Trophoblast cell (in vitro differentiated cells and primary cell): ENCODE measurements at regions not wholly inside any gene's neighbourhood (a gene's known extent, or its start where the extent isn't known, plus 50 kb on each side); places are given as distances from the start of the nearest gene placed in this dataset.

Experiments
- DNase-seq, 2 donors: peaks; one replicate each; pipeline ENCODE4 v3.0.0-alpha.2; 2016
- H2AFZ ChIP-seq: 2 replicates; pipeline ENCODE4 v1.6.1; 2013; ENCODE audit warnings: low read length, moderate library complexity, mild to moderate bottlenecking; ENCODE audit not compliant: insufficient read depth, poor library complexity
- H2AK5ac ChIP-seq: 2 replicates; pipeline ENCODE4 v1.6.1; 2013; ENCODE audit warnings: mild to moderate bottlenecking, low read length
- H2BK120ac ChIP-seq: 2 replicates; pipeline ENCODE4 v1.6.1; 2013; ENCODE audit warnings: low read length, mild to moderate bottlenecking, moderate library complexity; ENCODE audit not compliant: insufficient read depth, poor library complexity
- H2BK12ac ChIP-seq: 2 replicates; pipeline ENCODE4 v1.6.1; 2013; ENCODE audit warnings: mild to moderate bottlenecking, low read length, moderate library complexity
- H2BK5ac ChIP-seq: 2 replicates; pipeline ENCODE4 v1.6.1; 2013; ENCODE audit warnings: low read length, low read depth, moderate library complexity, mild to moderate bottlenecking; ENCODE audit not compliant: poor library complexity
- H3K14ac ChIP-seq: 2 replicates; pipeline ENCODE4 v1.6.1; 2013; ENCODE audit warnings: mild to moderate bottlenecking, low read length
- H3K18ac ChIP-seq: 2 replicates; pipeline ENCODE4 v1.6.1; 2013; ENCODE audit warnings: mild to moderate bottlenecking, low read length
- H3K23ac ChIP-seq: 2 replicates; pipeline ENCODE4 v1.6.1; 2013; ENCODE audit warnings: low read length
- H3K27ac ChIP-seq: 2 replicates; pipeline ENCODE4 v1.5.1; 2013; ENCODE audit warnings: low read depth, mild to moderate bottlenecking, inconsistent platforms, low read length, moderate library complexity
- H3K27me3 ChIP-seq: 2 replicates; pipeline ENCODE4 v1.6.1; 2013; ENCODE audit warnings: inconsistent platforms, mild to moderate bottlenecking, low read length, moderate library complexity; ENCODE audit not compliant: insufficient read depth
- H3K36me3 ChIP-seq, 2 experiments: 1 replicate in 1 of 2; 2 replicates in 1 of 2; pipeline ENCODE4 v1.6.1; 2013; ENCODE audit warnings: low read length in 2 of 2, mild to moderate bottlenecking in 2 of 2, moderate library complexity in 1 of 2; ENCODE audit not compliant: insufficient read depth in 2 of 2, control insufficient read depth in 1 of 2
- H3K4ac ChIP-seq: 2 replicates; pipeline ENCODE4 v1.6.1; 2013; ENCODE audit warnings: low read depth, mild to moderate bottlenecking, low read length, moderate library complexity
- H3K4me1 ChIP-seq, 2 experiments: 1 replicate in 1 of 2; 2 replicates in 1 of 2; pipeline ENCODE4 v1.6.1; 2013; ENCODE audit warnings: low read length in 2 of 2, mild to moderate bottlenecking in 2 of 2, moderate library complexity in 1 of 2; ENCODE audit not compliant: insufficient read depth in 2 of 2, control insufficient read depth in 1 of 2
- H3K4me2 ChIP-seq: 2 replicates; pipeline ENCODE4 v1.6.1; 2013; ENCODE audit warnings: inconsistent platforms, mild to moderate bottlenecking, low read length, moderate library complexity
- H3K4me3 ChIP-seq: 2 replicates; pipeline ENCODE4 v1.5.1; 2013; ENCODE audit warnings: mild to moderate bottlenecking, low read depth, low read length, inconsistent platforms
- H3K79me1 ChIP-seq: one replicate; pipeline ENCODE4 v1.6.1; 2013; ENCODE audit warnings: low read length
- H3K79me2 ChIP-seq: 2 replicates; pipeline ENCODE4 v1.6.1; 2013; ENCODE audit warnings: low read length, mild to moderate bottlenecking; ENCODE audit not compliant: control insufficient read depth, insufficient read depth, poor library complexity
- H3K9ac ChIP-seq: 2 replicates; pipeline ENCODE4 v1.6.1; 2013; ENCODE audit warnings: mild to moderate bottlenecking, low read length
- H3K9me3 ChIP-seq: 2 replicates; pipeline ENCODE4 v1.6.1; 2013; ENCODE audit warnings: low read depth, mild to moderate bottlenecking, control low read depth, inconsistent platforms, low read length; ENCODE audit not compliant: insufficient read depth
- H4K12ac ChIP-seq: 2 replicates; pipeline ENCODE4 v1.6.1; 2013; ENCODE audit warnings: low read depth, mild to moderate bottlenecking, low read length, moderate library complexity
- H4K8ac ChIP-seq: 2 replicates; pipeline ENCODE4 v1.6.1; 2013; ENCODE audit warnings: low read depth, mild to moderate bottlenecking, low read length, moderate library complexity
- H4K91ac ChIP-seq: one replicate; pipeline ENCODE4 v1.6.1; 2013; ENCODE audit warnings: low read depth, mild to moderate bottlenecking, low read length, moderate library complexity
- WGBS: extraction: QIAGEN DNeasy Blood & Tissue Kit; methylation state at CpG from one replicate; pipeline ENCODE4 v1.1.7; 2013; ENCODE audit warnings: missing lambda C conversion rate; ENCODE audit not compliant: insufficient read length, insufficient coverage; ENCODE audit errors: extremely low coverage; 5-methylcytosine and 5-hydroxymethylcytosine counted together

- Histone ChIP-seq H3K27me3 (no peaks in the 10 kb centered on the region), H3K27ac (no peak overlapping the region), H3K4me3 (no peak overlapping the region), H2BK120ac (no peak overlapping the region), H3K79me2 (peaks cover 2% of the 10 kb centered on the region), H3K14ac (no peak overlapping the region), H3K4me1 (peaks cover 16 to 23% of the 10 kb centered on the region in 2 experiments), H3K79me1 (peaks cover 2% of the 10 kb centered on the region), H3K4ac (peak overlapping the region; percentile 47), H3K9ac (no peak overlapping the region), H2BK12ac (no peak overlapping the region), H3K18ac (no peak overlapping the region), H2BK5ac (no peak overlapping the region), H3K36me3 (no peaks in the 10 kb centered on the region), H4K8ac (no peak overlapping the region), H4K91ac (no peak overlapping the region), H3K23ac (no peak overlapping the region), H4K12ac (no peak overlapping the region), H2AFZ (no peak overlapping the region), H3K4me2 (no peak overlapping the region), H3K9me3 (no peaks in the 10 kb centered on the region), H2AK5ac (no peak overlapping the region)
- WGBS = no CpG with 5 or more reads among the region's 5 CpGs
- no peak for DNase-seq
Measured at GRCh38 chr13:99041788-99042187, 63.9 kb upstream of the DOCK9 start.

- WGBS = no CpG with 5 or more reads among the region's 4 CpGs
- H3K4me3 ChIP-seq = no peak overlapping the region
- DNase-seq = no peak
Measured at GRCh38 chr13:99042521-99043250, 64.8 kb upstream of the DOCK9 start.

GRCh38 chr13:99043831-99044231 lies 66.0 kb upstream of the DOCK9 start:
- peaks cover 16 to 23% of the 10 kb centered on the region in 2 experiments for H3K4me1 ChIP-seq
- H2BK5ac ChIP-seq = no peak overlapping the region
- H3K4me3 ChIP-seq = no peak overlapping the region
- no peak overlapping the region for H2BK120ac ChIP-seq
- no peak overlapping the region for H2AK5ac ChIP-seq
- H3K79me2 ChIP-seq = peaks cover 2% of the 10 kb centered on the region
- no peak overlapping the region for H4K8ac ChIP-seq
- H3K14ac ChIP-seq = no peak overlapping the region
- peaks cover 2% of the 10 kb centered on the region for H3K79me1 ChIP-seq
- peak overlapping the region; percentile 49 for H3K18ac ChIP-seq
- no peak overlapping the region for H2BK12ac ChIP-seq
- no peak overlapping the region for H4K91ac ChIP-seq
- no peaks in the 10 kb centered on the region for H3K27me3 ChIP-seq
- H4K12ac ChIP-seq = no peak overlapping the region
- H3K4me2 ChIP-seq = no peak overlapping the region
- no peak for DNase-seq
- H2AFZ ChIP-seq = no peak overlapping the region
- H3K9me3 ChIP-seq = no peaks in the 10 kb centered on the region
- no peak overlapping the region for H3K27ac ChIP-seq
- WGBS = no CpG with 5 or more reads among the region's 4 CpGs
- H3K4ac ChIP-seq = peak overlapping the region; percentile 19
- no peaks in the 10 kb centered on the region for H3K36me3 ChIP-seq
- no peak overlapping the region for H3K9ac ChIP-seq
- H3K23ac ChIP-seq = no peak overlapping the region

More at GRCh38 chr13:99042521-99043250, 64.8 kb upstream of the DOCK9 start:
- Histone ChIP-seq H3K79me2 (peaks cover 2% of the 10 kb centered on the region), H2BK5ac (no peak overlapping the region), H4K8ac (no peak overlapping the region), H3K14ac (no peak overlapping the region), H3K27ac (no peak overlapping the region), H3K9ac (no peak overlapping the region), H2BK12ac (no peak overlapping the region), H3K4ac (no peak overlapping the region), H3K27me3 (no peaks in the 10 kb centered on the region), H3K9me3 (no peaks in the 10 kb centered on the region), H3K18ac (peak overlapping the region; percentile 73), H4K12ac (no peak overlapping the region), H2AK5ac (no peak overlapping the region), H3K4me1 (peaks cover 16 to 23% of the 10 kb centered on the region in 2 experiments), H2BK120ac (no peak overlapping the region), H4K91ac (no peak overlapping the region), H3K4me2 (no peak overlapping the region), H2AFZ (no peak overlapping the region), H3K23ac (no peak overlapping the region), H3K36me3 (no peaks in the 10 kb centered on the region), H3K79me1 (peaks cover 2% of the 10 kb centered on the region)

- Histone ChIP-seq H3K9ac (no peak overlapping the region), H3K14ac (no peak overlapping the region), H4K8ac (no peak overlapping the region), H3K79me1 (peaks cover 2% of the 10 kb centered on the region), H3K27me3 (no peaks in the 10 kb centered on the region), H4K91ac (no peak overlapping the region), H4K12ac (no peak overlapping the region), H3K79me2 (peaks cover 2% of the 10 kb centered on the region), H3K4me1 (peaks cover 16 to 23% of the 10 kb centered on the region in 2 experiments), H2BK5ac (no peak overlapping the region), H2BK120ac (no peak overlapping the region), H2BK12ac (no peak overlapping the region), H3K18ac (no peak overlapping the region), H3K9me3 (no peaks in the 10 kb centered on the region), H2AFZ (no peak overlapping the region), H3K36me3 (no peaks in the 10 kb centered on the region), H3K27ac (no peak overlapping the region), H3K23ac (no peak overlapping the region), H3K4me2 (no peak overlapping the region), H3K4ac (no peak overlapping the region), H2AK5ac (no peak overlapping the region), H3K4me3 (no peak overlapping the region)
- no peak for DNase-seq
- no CpG with 5 or more reads among the region's 4 CpGs for WGBS
Measured at GRCh38 chr13:99044764-99045163, 66.9 kb upstream of the DOCK9 start.
